H9 (cell line): ENCODE measurements at regions not wholly inside any gene's neighbourhood (a gene's known extent, or its start where the extent isn't known, plus 50 kb on each side); places are given as distances from the start of the nearest gene placed in this dataset.

ENCODE experiments used
- DNase-seq: peaks from one replicate; pipeline ENCODE4 v3.0.0-alpha.2; 2017
- H2AFZ ChIP-seq: one replicate; pipeline ENCODE4 v1.6.1; 2013; ENCODE audit warnings: mild to moderate bottlenecking, low read length, control low read depth, moderate library complexity
- H2AK5ac ChIP-seq: 2 replicates; pipeline ENCODE4 v1.6.1; 2013; ENCODE audit warnings: low read length, control low read depth, mixed read lengths; ENCODE audit not compliant: insufficient read length
- H2BK120ac ChIP-seq: one replicate; pipeline ENCODE4 v1.6.1; 2013; ENCODE audit warnings: low read depth, mild to moderate bottlenecking, low read length, control low read depth, inconsistent platforms; ENCODE audit not compliant: poor library complexity, severe bottlenecking
- H2BK12ac ChIP-seq: 2 replicates; pipeline ENCODE4 v1.6.1; 2013; ENCODE audit warnings: low read length, control low read depth, mixed read lengths, low read depth; ENCODE audit not compliant: insufficient read length
- H2BK15ac ChIP-seq: 2 replicates; pipeline ENCODE4 v1.6.1; 2013; ENCODE audit warnings: low read depth, low read length, control low read depth
- H2BK20ac ChIP-seq: one replicate; pipeline ENCODE4 v1.6.1; 2013; ENCODE audit warnings: low read depth, mild to moderate bottlenecking, low read length, control low read depth, inconsistent platforms; ENCODE audit not compliant: poor library complexity, severe bottlenecking
- H2BK5ac ChIP-seq: 2 replicates; pipeline ENCODE4 v1.6.1; 2013; ENCODE audit warnings: low read length, control low read depth, mixed read lengths; ENCODE audit not compliant: insufficient read length
- H3K14ac ChIP-seq: 2 replicates; pipeline ENCODE4 v1.6.1; 2013; ENCODE audit warnings: low read length, control low read depth; ENCODE audit not compliant: insufficient read depth
- H3K18ac ChIP-seq: 2 replicates; pipeline ENCODE4 v1.6.1; 2013; ENCODE audit warnings: low read depth, mild to moderate bottlenecking, mixed read lengths, low read length, control low read depth; ENCODE audit not compliant: insufficient read length
- H3K23ac ChIP-seq: 2 replicates; pipeline ENCODE4 v1.6.1; 2013; ENCODE audit warnings: low read length, control low read depth, mixed read lengths, low read depth; ENCODE audit not compliant: insufficient read length
- H3K23me2 ChIP-seq: 2 replicates; pipeline ENCODE4 v1.6.1; 2013; ENCODE audit warnings: low read depth, mild to moderate bottlenecking, mixed read lengths, low read length, control low read depth; ENCODE audit not compliant: insufficient read length, poor library complexity, severe bottlenecking
- H3K27ac ChIP-seq: 2 replicates; pipeline ENCODE4 v1.5.1; 2013; ENCODE audit warnings: low read length, control low read depth, mixed read lengths, low read depth; ENCODE audit not compliant: insufficient read length
- H3K27me3 ChIP-seq: 2 replicates; pipeline ENCODE4 v1.6.1; 2013; ENCODE audit warnings: low read length, control low read depth, inconsistent platforms; ENCODE audit not compliant: insufficient read depth
- H3K4ac ChIP-seq: 2 replicates; pipeline ENCODE4 v1.6.1; 2013; ENCODE audit warnings: low read depth, mild to moderate bottlenecking, control low read depth, inconsistent platforms, low read length, moderate library complexity
- H3K4me1 ChIP-seq: 2 replicates; pipeline ENCODE4 v1.6.1; 2013; ENCODE audit warnings: low read length, control low read depth, inconsistent platforms; ENCODE audit not compliant: insufficient read depth
- H3K4me2 ChIP-seq: 2 replicates; pipeline ENCODE4 v1.6.1; 2013; ENCODE audit warnings: low read length, control low read depth, mixed read lengths; ENCODE audit not compliant: insufficient read length, insufficient read depth
- H3K56ac ChIP-seq: 2 replicates; pipeline ENCODE4 v1.6.1; 2013; ENCODE audit warnings: low read depth, mild to moderate bottlenecking, mixed read lengths, low read length, control low read depth; ENCODE audit not compliant: insufficient read length
- H3K79me1 ChIP-seq: 2 replicates; pipeline ENCODE4 v1.6.1; 2013; ENCODE audit warnings: low read depth, mild to moderate bottlenecking, moderate library complexity, low read length, control low read depth, inconsistent platforms; ENCODE audit not compliant: insufficient read depth, poor library complexity, severe bottlenecking
- H3K79me2 ChIP-seq: 2 replicates; pipeline ENCODE4 v1.6.1; 2013; ENCODE audit warnings: low read length, control low read depth, inconsistent platforms; ENCODE audit not compliant: insufficient read depth
- H3K9ac ChIP-seq: 2 replicates; pipeline ENCODE4 v1.6.1; 2013; ENCODE audit warnings: low read length, control low read depth, mixed read lengths; ENCODE audit not compliant: insufficient read length; ENCODE audit errors: extremely low read depth
- H3K9me3 ChIP-seq: one replicate; pipeline ENCODE4 v1.6.1; 2013; ENCODE audit warnings: low read depth, low read length, inconsistent platforms; ENCODE audit not compliant: control insufficient read depth
- H3T11ph ChIP-seq: one replicate; pipeline ENCODE4 v1.6.1; 2013; ENCODE audit warnings: mild to moderate bottlenecking, low read length, control low read depth, inconsistent platforms
- H4K20me1 ChIP-seq: one replicate; pipeline ENCODE4 v1.6.1; 2013; ENCODE audit not compliant: control insufficient read depth, insufficient read length, insufficient read depth
- H4K5ac ChIP-seq: 2 replicates; pipeline ENCODE4 v1.6.1; 2013; ENCODE audit warnings: low read depth, mild to moderate bottlenecking, mixed read lengths, low read length, control low read depth; ENCODE audit not compliant: insufficient read length
- H4K8ac ChIP-seq: replicated peaks from 2 replicates; pipeline ENCODE4 v1.6.1; 2013; ENCODE audit warnings: low read length, control low read depth, mixed read lengths, low read depth; ENCODE audit not compliant: insufficient read length
- H4K91ac ChIP-seq: 2 replicates; pipeline ENCODE4 v1.6.1; 2013; ENCODE audit warnings: low read depth, mild to moderate bottlenecking, moderate library complexity, mixed read lengths, low read length, control low read depth; ENCODE audit not compliant: insufficient read length
- H3K27ac Mint-ChIP-seq, 3 experiments: 2 replicates in 2 of 3; 3 replicates in 1 of 3; pipeline ENCODE4 v1.8.0; 2020 to 2021; ENCODE audit warnings: mixed read lengths in 3 of 3, mild to moderate bottlenecking in 1 of 3, moderate library complexity in 1 of 3
- H3K27me3 Mint-ChIP-seq: 2 replicates; pipeline ENCODE4 v1.8.0; 2021; ENCODE audit warnings: low read depth, mild to moderate bottlenecking, moderate library complexity, mixed read lengths
- H3K36me3 Mint-ChIP-seq, 3 experiments: 2 replicates in 2 of 3; 3 replicates in 1 of 3; pipeline ENCODE4 v1.8.0; 2020 to 2021; ENCODE audit warnings: low read depth in 3 of 3, mixed read lengths in 3 of 3; ENCODE audit not compliant: insufficient read depth in 1 of 3
- H3K4me1 Mint-ChIP-seq, 2 experiments: 2 replicates each; pipeline ENCODE4 v1.8.0; 2020; ENCODE audit warnings: mixed read lengths in 2 of 2
- H3K4me3 Mint-ChIP-seq, 2 experiments: 2 replicates in 1 of 2; 3 replicates in 1 of 2; pipeline ENCODE4 v1.8.0; 2020 to 2021; ENCODE audit warnings: mild to moderate bottlenecking in 2 of 2, mixed read lengths in 2 of 2, moderate library complexity in 1 of 2
- H3K9me3 Mint-ChIP-seq, 2 experiments: 2 replicates in 1 of 2; 3 replicates in 1 of 2; pipeline ENCODE4 v1.8.0; 2020; ENCODE audit warnings: mild to moderate bottlenecking in 2 of 2, mixed read lengths in 2 of 2, moderate library complexity in 1 of 2
- CTCF ChIP-seq: fragments of 200-600 bp; sonication (generic); conservative IDR thresholded peaks from 3 replicates; pipeline ENCODE4 v1.8.0; 2021; ENCODE audit warnings: antibody characterized with exemption, mild to moderate bottlenecking
- WGBS: extraction: QIAGEN DNeasy Blood & Tissue Kit; methylation state at CpG from one replicate; pipeline ENCODE4 v1.1.7; 2013; ENCODE audit warnings: missing lambda C conversion rate, low lambda C conversion rate, mixed read lengths; ENCODE audit not compliant: insufficient read length; ENCODE audit errors: extremely low coverage; 5-methylcytosine and 5-hydroxymethylcytosine counted together

GRCh38 chr10:125475815-125476214 is 207.1 kb downstream of the TEX36 start:
- Mint-ChIP-seq H3K27me3 (no peaks in the 10 kb centered on the region; the same call in none of the 2 replicates), H3K9me3 (no peaks in the 10 kb centered on the region), H3K36me3 (no peaks in the 10 kb centered on the region), H3K4me1 (peaks cover 0 to 10% of the 10 kb centered on the region in 2 experiments; a peak in 2 of 4 replicates), H3K4me3 (no peak overlapping the region), H3K27ac (no peak overlapping the region)
- Histone ChIP-seq H3K56ac (no peak overlapping the region), H4K5ac (no peak overlapping the region), H2BK20ac (no peak overlapping the region), H2BK5ac (no peak overlapping the region), H2BK12ac (no peak overlapping the region), H2BK120ac (no peak overlapping the region), H3K79me1 (no peaks in the 10 kb centered on the region), H2BK15ac (no peak overlapping the region), H3K9ac (no peak overlapping the region), H3K9me3 (no peaks in the 10 kb centered on the region), H4K8ac (no peak overlapping the region), H3K79me2 (no peaks in the 10 kb centered on the region), H2AK5ac (no peak overlapping the region), H3T11ph (no peak overlapping the region), H2AFZ (no peak overlapping the region), H3K4me1 (no peaks in the 10 kb centered on the region), H3K27me3 (no peaks in the 10 kb centered on the region), H3K23ac (no peak overlapping the region), H4K20me1 (no peaks in the 10 kb centered on the region), H3K14ac (no peak overlapping the region), H3K18ac (no peak overlapping the region), H3K4ac (no peak overlapping the region), H3K23me2 (no peaks in the 10 kb centered on the region), H3K4me2 (no peak overlapping the region), H3K27ac (no peak overlapping the region), H4K91ac (no peak overlapping the region)
- TF ChIP-seq CTCF = no peak
- no peak for DNase-seq
- WGBS = no CpG with 5 or more reads among the region's 2 CpGs
